WTC11 (cell line): ENCODE measurements at regions not wholly inside any gene's neighbourhood (a gene's known extent, or its start where the extent isn't known, plus 50 kb on each side); places are given as distances from the start of the nearest gene placed in this dataset.

Experiments used
- AR ChIP-seq: fragments of 250-450 bp; sonication (Bioruptor Pico); IDR thresholded peaks from 2 replicates; pipeline ENCODE4 v1.9.0; 2021; ENCODE audit warnings: mild to moderate bottlenecking
- CBFB ChIP-seq: sonication (generic); formaldehyde crosslinking; IDR thresholded peaks from 2 replicates; pipeline ENCODE4 v1.8.1; 2022; ENCODE audit warnings: mild to moderate bottlenecking, low read depth, missing genetic modification reagents
- CREB1 ChIP-seq: sonication (generic); formaldehyde crosslinking; IDR thresholded peaks from 2 replicates; pipeline ENCODE4 v1.8.0; 2023; ENCODE audit warnings: mild to moderate bottlenecking, missing genetic modification reagents
- FOXK1 ChIP-seq: sonication (generic); formaldehyde crosslinking; IDR thresholded peaks from 2 replicates; pipeline ENCODE4 v1.8.0; 2022; ENCODE audit warnings: mild to moderate bottlenecking, moderate library complexity, missing genetic modification reagents
- KAT7 ChIP-seq: sonication (generic); formaldehyde crosslinking; IDR thresholded peaks from 2 replicates; pipeline ENCODE4 v1.8.1; 2023; ENCODE audit warnings: missing genetic modification reagents, mild to moderate bottlenecking, borderline replicate concordance
- MAX ChIP-seq: sonication (generic); formaldehyde crosslinking; IDR thresholded peaks from 2 replicates; pipeline ENCODE4 v1.8.0; 2022; ENCODE audit warnings: mild to moderate bottlenecking, missing genetic modification reagents
- NR3C1 ChIP-seq: sonication (generic); formaldehyde crosslinking; conservative IDR thresholded peaks from 2 replicates; pipeline ENCODE4 v1.8.1; 2023; ENCODE audit warnings: low read depth, mild to moderate bottlenecking, missing genetic modification reagents
- OVOL2 ChIP-seq: fragments of 250-450 bp; sonication (Bioruptor Pico); IDR thresholded peaks from 2 replicates; pipeline ENCODE4 v1.9.0; 2021; ENCODE audit warnings: mild to moderate bottlenecking, borderline replicate concordance
- TF ChIP-seq, protein P1 (sequence below): fragments of 200-600 bp; IDR thresholded peaks from 2 replicates; pipeline ENCODE4 v1.8.0; 2022; ENCODE audit warnings: antibody characterized with exemption
- TF ChIP-seq, protein P2 (sequence below): sonication (generic); formaldehyde crosslinking; IDR thresholded peaks from 2 replicates; pipeline ENCODE4 v1.8.1; 2022; ENCODE audit warnings: low read depth, missing genetic modification reagents, borderline replicate concordance
- TF ChIP-seq, protein P3 (sequence below): sonication (generic); formaldehyde crosslinking; IDR thresholded peaks from 2 replicates; pipeline ENCODE4 v1.8.1; 2022; ENCODE audit warnings: missing genetic modification reagents, borderline replicate concordance
- TF ChIP-seq, protein P4 (sequence below): sonication (generic); formaldehyde crosslinking; IDR thresholded peaks from 2 replicates; pipeline ENCODE4 v1.8.1; 2023; ENCODE audit warnings: mild to moderate bottlenecking, missing genetic modification reagents, moderate library complexity

GRCh38 chr7:35891004-35891830 is 90.4 kb downstream of the SEPTIN7 start:
- TF ChIP-seq OVOL2 (no peak), AR (CRISPR knock-in tag) (no peak), CBFB (CRISPR knock-in tag) (no peak), KAT7 (CRISPR knock-in tag) (no peak), NR3C1 (CRISPR knock-in tag) (no peak), CREB1 (CRISPR knock-in tag) (no peak), FOXK1 (CRISPR knock-in tag) (no peak), MAX (no peak)
- TF ChIP-seq, protein P1, sequence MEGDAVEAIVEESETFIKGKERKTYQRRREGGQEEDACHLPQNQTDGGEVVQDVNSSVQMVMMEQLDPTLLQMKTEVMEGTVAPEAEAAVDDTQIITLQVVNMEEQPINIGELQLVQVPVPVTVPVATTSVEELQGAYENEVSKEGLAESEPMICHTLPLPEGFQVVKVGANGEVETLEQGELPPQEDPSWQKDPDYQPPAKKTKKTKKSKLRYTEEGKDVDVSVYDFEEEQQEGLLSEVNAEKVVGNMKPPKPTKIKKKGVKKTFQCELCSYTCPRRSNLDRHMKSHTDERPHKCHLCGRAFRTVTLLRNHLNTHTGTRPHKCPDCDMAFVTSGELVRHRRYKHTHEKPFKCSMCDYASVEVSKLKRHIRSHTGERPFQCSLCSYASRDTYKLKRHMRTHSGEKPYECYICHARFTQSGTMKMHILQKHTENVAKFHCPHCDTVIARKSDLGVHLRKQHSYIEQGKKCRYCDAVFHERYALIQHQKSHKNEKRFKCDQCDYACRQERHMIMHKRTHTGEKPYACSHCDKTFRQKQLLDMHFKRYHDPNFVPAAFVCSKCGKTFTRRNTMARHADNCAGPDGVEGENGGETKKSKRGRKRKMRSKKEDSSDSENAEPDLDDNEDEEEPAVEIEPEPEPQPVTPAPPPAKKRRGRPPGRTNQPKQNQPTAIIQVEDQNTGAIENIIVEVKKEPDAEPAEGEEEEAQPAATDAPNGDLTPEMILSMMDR: no peak
- TF ChIP-seq, protein P2, sequence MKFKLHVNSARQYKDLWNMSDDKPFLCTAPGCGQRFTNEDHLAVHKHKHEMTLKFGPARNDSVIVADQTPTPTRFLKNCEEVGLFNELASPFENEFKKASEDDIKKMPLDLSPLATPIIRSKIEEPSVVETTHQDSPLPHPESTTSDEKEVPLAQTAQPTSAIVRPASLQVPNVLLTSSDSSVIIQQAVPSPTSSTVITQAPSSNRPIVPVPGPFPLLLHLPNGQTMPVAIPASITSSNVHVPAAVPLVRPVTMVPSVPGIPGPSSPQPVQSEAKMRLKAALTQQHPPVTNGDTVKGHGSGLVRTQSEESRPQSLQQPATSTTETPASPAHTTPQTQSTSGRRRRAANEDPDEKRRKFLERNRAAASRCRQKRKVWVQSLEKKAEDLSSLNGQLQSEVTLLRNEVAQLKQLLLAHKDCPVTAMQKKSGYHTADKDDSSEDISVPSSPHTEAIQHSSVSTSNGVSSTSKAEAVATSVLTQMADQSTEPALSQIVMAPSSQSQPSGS (CRISPR knock-in tag): no peak
- TF ChIP-seq, protein P3, sequence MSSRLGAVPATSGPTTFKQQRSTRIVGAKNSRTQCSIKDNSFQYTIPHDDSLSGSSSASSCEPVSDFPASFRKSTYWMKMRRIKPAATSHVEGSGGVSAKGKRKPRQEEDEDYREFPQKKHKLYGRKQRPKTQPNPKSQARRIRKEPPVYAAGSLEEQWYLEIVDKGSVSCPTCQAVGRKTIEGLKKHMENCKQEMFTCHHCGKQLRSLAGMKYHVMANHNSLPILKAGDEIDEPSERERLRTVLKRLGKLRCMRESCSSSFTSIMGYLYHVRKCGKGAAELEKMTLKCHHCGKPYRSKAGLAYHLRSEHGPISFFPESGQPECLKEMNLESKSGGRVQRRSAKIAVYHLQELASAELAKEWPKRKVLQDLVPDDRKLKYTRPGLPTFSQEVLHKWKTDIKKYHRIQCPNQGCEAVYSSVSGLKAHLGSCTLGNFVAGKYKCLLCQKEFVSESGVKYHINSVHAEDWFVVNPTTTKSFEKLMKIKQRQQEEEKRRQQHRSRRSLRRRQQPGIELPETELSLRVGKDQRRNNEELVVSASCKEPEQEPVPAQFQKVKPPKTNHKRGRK (CRISPR knock-in tag): no peak
- TF ChIP-seq, protein P4, sequence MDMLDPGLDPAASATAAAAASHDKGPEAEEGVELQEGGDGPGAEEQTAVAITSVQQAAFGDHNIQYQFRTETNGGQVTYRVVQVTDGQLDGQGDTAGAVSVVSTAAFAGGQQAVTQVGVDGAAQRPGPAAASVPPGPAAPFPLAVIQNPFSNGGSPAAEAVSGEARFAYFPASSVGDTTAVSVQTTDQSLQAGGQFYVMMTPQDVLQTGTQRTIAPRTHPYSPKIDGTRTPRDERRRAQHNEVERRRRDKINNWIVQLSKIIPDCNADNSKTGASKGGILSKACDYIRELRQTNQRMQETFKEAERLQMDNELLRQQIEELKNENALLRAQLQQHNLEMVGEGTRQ (CRISPR knock-in tag): no peak
